ENCODE measurements at regions not wholly inside any gene's neighbourhood (a gene's known extent, or its start where the extent isn't known, plus 50 kb on each side); places are given as distances from the start of the nearest gene placed in this dataset.

- DNase-seq: no peak
- intact Hi-C loops (cut with DNase I): no loop called here
- 58 to 67% (median 62%) methylated on average over 3 of the region's 3 CpGs for WGBS, 4 donors
These were observed 147.9 kb upstream of the TBCA start for GRCh38 chr5:77924081-77924480.

GRCh38 chr5:77923666-77924065 lies 147.5 kb upstream of the TBCA start:
- intact Hi-C loops (cut with DNase I): no loop called here
- no peaks in the 10 kb centered on the region for H3K27me3 ChIP-seq
- WGBS, 4 donors: 71 to 81% (median 75%) methylated on average over 4 of the region's 4 CpGs
- no peaks in the 10 kb centered on the region for H3K4me1 ChIP-seq (replicated peaks in 1 of 2)
- no peak overlapping the region for H3K4me3 ChIP-seq
- no peaks in the 10 kb centered on the region for H3K9me3 ChIP-seq (replicated peaks in 1 of 3)
- H3K27ac ChIP-seq: no peak overlapping the region
- DNase-seq: no peak
- H3K36me3 ChIP-seq (replicated peaks in 1 of 2): no peaks in the 10 kb centered on the region
- no peak for TF ChIP-seq POLR2A (IDR thresholded peaks at IDR 0.05)
- no peak for TF ChIP-seq CTCF (IDR thresholded peaks at IDR 0.05)

More at GRCh38 chr5:77924081-77924480, 147.9 kb upstream of the TBCA start:
- no peak for TF ChIP-seq CTCF (IDR thresholded peaks at IDR 0.05)
- H3K27me3 ChIP-seq: no peaks in the 10 kb centered on the region
- H3K4me3 ChIP-seq: no peak overlapping the region
- H3K9me3 ChIP-seq (replicated peaks in 1 of 3): no peaks in the 10 kb centered on the region
- H3K4me1 ChIP-seq (replicated peaks in 1 of 2): no peaks in the 10 kb centered on the region
- H3K36me3 ChIP-seq (replicated peaks in 1 of 2): no peaks in the 10 kb centered on the region
- no peak overlapping the region for H3K27ac ChIP-seq

GRCh38 chr5:77921094-77921768 lies 145.1 kb upstream of the TBCA start:
- Histone ChIP-seq H3K4me3 (no peak overlapping the region), H3K4me1 (replicated peaks in 1 of 2) (no peaks in the 10 kb centered on the region), H3K9me3 (replicated peaks in 1 of 3) (no peaks in the 10 kb centered on the region), H3K27ac (no peak overlapping the region), H3K36me3 (replicated peaks in 1 of 2) (no peaks in the 10 kb centered on the region), H3K27me3 (no peaks in the 10 kb centered on the region)
- WGBS, 4 donors: 81 to 91% (median 90%) methylated on average over 4 of the region's 4 CpGs
- intact Hi-C loops (cut with DNase I): no loop called here
- TF ChIP-seq CTCF (IDR thresholded peaks at IDR 0.05) (no peak), POLR2A (IDR thresholded peaks at IDR 0.05) (no peak)
- DNase-seq: no peak

GRCh38 chr5:77920359-77921058 lies 144.4 kb upstream of the TBCA start:
- Histone ChIP-seq H3K27me3 (no peaks in the 10 kb centered on the region), H3K27ac (no peak overlapping the region), H3K4me1 (replicated peaks in 1 of 2) (no peaks in the 10 kb centered on the region), H3K4me3 (no peak overlapping the region), H3K36me3 (replicated peaks in 1 of 2) (no peaks in the 10 kb centered on the region), H3K9me3 (replicated peaks in 1 of 3) (no peaks in the 10 kb centered on the region)
- no peak for DNase-seq
- 65 to 88% (median 76%) methylated on average over 4 to 5 of the region's 5 CpGs for WGBS, 4 donors
- intact Hi-C loops (cut with DNase I): no loop called here
- TF ChIP-seq CTCF (IDR thresholded peaks at IDR 0.05) (no peak), POLR2A (IDR thresholded peaks at IDR 0.05) (no peak)

Data from adrenal gland (tissue), 9 donors.